ENCODE measurements at regions not wholly inside any gene's neighbourhood (a gene's known extent, or its start where the extent isn't known, plus 50 kb on each side); places are given as distances from the start of the nearest gene placed in this dataset.
"Not testable (repeated sequence)": the region's sequence is repeated elsewhere in the genome, so short reads cannot be mapped to it uniquely, and the experiment has no call there.

DNA sequence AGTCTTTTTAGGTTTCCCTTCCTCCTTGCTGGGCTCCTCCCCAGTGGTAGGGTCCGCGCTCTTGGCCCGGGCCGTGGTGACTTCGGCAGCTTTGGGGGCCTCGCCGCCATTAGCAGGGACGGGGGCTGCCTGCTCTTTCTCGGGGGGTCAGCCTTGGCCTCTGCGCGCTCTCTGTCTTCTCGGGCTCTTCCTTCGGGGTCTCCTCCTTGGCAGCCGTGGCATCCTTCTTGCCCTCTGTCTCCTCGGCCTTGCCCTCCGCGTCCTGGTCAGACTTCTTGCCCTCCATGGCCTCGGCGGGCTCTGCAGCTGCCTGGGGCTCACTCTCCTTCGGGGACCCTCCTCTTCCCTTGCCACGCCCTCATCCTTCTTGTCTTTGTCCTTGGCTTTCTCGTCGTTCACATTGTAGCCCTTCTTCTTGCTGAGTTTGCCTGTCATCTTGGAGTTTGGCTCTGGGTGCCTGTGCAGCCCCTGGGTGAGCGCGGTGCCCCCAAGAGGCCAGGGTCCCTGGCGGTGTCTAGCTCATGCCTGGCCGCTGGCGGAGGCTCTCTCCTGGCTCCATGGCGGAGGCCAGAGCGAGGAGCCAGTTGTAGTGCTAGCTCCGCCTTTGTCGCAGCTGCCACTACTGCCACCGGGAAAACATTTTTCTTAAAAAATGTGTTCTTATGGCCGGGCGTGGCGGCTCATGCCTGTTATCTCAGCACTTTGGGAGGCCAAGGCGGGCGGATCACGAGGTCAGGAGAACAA is 283.0 kb upstream of the SGCG start:
- ChIA-PET CTCF (no interaction called here), POLR2A (no interaction called here)
- TF ChIP-seq, protein P1, sequence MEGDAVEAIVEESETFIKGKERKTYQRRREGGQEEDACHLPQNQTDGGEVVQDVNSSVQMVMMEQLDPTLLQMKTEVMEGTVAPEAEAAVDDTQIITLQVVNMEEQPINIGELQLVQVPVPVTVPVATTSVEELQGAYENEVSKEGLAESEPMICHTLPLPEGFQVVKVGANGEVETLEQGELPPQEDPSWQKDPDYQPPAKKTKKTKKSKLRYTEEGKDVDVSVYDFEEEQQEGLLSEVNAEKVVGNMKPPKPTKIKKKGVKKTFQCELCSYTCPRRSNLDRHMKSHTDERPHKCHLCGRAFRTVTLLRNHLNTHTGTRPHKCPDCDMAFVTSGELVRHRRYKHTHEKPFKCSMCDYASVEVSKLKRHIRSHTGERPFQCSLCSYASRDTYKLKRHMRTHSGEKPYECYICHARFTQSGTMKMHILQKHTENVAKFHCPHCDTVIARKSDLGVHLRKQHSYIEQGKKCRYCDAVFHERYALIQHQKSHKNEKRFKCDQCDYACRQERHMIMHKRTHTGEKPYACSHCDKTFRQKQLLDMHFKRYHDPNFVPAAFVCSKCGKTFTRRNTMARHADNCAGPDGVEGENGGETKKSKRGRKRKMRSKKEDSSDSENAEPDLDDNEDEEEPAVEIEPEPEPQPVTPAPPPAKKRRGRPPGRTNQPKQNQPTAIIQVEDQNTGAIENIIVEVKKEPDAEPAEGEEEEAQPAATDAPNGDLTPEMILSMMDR (IDR thresholded peaks at IDR 0.05; ENCODE audit: low read depth, low read length): no peak
- no peak for DNase-seq (ENCODE audit: low read depth, low spot score)
- Histone ChIP-seq H3K27ac (ENCODE audit: low read depth, low read length) (no peak overlapping the region), H3K27me3 (ENCODE audit: control insufficient read depth, insufficient read depth, low read length) (no peaks in the 10 kb centered on the region), H3K4me3 (ENCODE audit: low read depth, low read length) (no peak overlapping the region), H3K9me3 (ENCODE audit: control insufficient read depth, insufficient read depth, low read length) (peaks cover 18% of the 10 kb centered on the region)

DNA sequence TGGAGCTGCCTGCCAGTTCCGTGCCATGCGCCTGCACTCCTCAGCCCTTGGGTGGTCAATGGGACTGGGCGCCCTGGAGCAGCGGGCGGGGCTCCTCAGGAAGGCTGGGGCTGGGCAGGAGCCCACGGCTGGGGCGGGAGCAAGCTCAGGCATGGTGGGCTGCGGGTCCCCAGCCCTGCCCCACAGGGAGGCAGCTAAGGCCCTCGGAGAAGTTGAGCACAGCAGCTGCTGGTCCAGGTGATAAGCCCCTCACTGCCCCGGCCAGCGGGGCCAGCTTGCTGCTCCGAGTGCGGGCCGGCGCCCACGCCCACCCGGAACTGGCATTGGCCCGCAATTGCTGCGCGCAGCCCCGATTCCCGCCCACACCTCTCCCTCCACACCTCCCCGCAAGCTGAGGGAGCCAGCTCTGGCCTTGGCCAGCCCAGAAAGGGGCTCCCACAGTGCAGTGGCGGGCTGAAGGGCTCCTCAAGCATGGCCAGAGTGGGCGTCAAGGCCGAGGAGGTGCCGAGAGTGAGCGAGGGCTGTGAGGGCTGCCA is 280.3 kb upstream of the SGCG start:
- DNase-seq (ENCODE audit: low read depth, low spot score); H3K4me3 ChIP-seq (ENCODE audit: low read depth, low read length); H3K27ac ChIP-seq (ENCODE audit: low read depth, low read length); POLR2A ChIA-PET; CTCF ChIA-PET; H3K27me3 ChIP-seq (ENCODE audit: control insufficient read depth, insufficient read depth, low read length): not testable (repeated sequence)
- peaks cover 18% of the 10 kb centered on the region for H3K9me3 ChIP-seq (ENCODE audit: control insufficient read depth, insufficient read depth, low read length)

DNA sequence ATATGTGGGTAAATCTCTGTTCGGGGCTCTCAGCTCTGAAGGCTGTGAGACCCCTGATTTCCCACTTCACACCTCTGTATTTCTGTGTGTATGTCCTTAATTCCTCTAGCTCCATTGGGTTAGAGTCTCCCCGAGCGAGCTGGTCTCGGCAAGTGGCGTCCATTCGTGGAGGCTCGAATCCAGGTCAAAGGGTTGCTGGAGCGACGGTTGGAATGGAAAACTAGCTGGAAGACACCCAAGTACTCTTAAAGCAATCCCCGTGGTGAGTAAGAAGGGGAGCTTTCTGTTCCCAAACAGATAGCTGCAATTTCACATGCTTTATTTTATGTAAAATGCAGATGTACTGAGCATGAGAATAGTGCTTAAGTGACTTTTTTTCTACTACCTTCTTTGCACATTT is 277.5 kb upstream of the SGCG start:
- ChIA-PET POLR2A (no interaction called here), CTCF (no interaction called here)
- Histone ChIP-seq H3K27ac (ENCODE audit: low read depth, low read length) (no peak overlapping the region), H3K9me3 (ENCODE audit: control insufficient read depth, insufficient read depth, low read length) (peaks cover 7% of the 10 kb centered on the region; the same call in 1 of the 2 replicates), H3K4me3 (ENCODE audit: low read depth, low read length) (no peak overlapping the region), H3K27me3 (ENCODE audit: control insufficient read depth, insufficient read depth, low read length) (no peaks in the 10 kb centered on the region)
- DNase-seq (ENCODE audit: low read depth, low spot score): no peak
- TF ChIP-seq, protein P1 (IDR thresholded peaks at IDR 0.05; ENCODE audit: low read depth, low read length): no peak

DNA sequence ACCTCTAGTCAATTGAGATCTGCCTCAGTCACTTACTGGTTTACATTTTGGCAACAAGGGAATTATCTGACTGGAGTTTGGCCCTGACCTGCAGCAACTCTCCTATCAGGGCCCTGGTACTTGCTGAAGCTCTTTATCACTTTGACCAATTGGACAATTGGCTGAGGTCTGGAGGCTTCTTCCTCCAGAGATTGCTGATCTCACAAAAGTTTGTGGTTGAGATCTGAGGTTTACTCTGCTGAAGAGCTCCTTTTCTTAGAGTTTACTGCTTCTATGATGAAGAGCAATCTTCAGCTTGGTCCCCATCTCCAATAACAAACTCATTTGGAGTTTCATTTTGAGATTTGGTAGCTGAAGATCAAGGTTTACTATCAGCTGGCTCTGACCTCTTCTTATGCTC is 276.9 kb upstream of the SGCG start:
- no peak overlapping the region for H3K4me3 ChIP-seq (ENCODE audit: low read depth, low read length)
- DNase-seq (ENCODE audit: low read depth, low spot score): no peak
- ChIA-PET POLR2A (no interaction called here), CTCF (no interaction called here)
- no peaks in the 10 kb centered on the region for H3K27me3 ChIP-seq (ENCODE audit: control insufficient read depth, insufficient read depth, low read length)
- H3K27ac ChIP-seq (ENCODE audit: low read depth, low read length): no peak overlapping the region
- peaks cover 7% of the 10 kb centered on the region; the same call in 1 of the 2 replicates for H3K9me3 ChIP-seq (ENCODE audit: control insufficient read depth, insufficient read depth, low read length)
- TF ChIP-seq, protein P1 (IDR thresholded peaks at IDR 0.05; ENCODE audit: low read depth, low read length): no peak

DNA sequence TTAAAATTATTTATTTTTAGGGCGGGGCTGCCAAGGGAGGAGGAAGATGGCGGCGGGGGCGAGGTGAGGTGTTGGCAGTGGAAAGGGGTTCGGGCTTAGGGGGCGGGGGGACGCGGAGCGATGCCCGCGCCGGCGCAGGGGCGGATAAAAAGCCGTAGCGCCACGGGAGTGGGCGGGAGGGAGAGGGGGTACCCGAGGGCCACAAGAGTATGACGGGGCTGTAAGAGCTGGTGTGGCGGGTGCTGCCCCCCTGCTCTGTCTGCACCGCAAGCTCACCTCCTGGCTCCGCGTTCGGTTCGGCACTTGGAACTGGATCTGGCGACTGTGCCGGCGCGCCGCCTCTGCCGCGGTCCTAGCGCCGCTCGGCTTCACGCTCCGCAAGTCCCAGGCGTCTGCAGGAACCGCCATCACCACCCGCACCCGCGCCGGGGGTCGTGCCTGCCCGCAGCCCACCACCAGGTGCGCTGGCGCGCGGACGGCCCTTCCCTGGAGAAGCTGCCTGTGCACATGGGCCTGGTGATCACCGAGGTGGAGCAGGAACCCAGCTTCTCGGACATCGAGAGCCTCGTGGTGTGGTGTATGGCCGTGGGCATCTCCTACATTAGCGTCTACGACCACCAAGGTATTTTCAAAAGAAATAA is 265.2 kb upstream of the SGCG start:
- Histone ChIP-seq H3K27ac (ENCODE audit: low read depth, low read length) (no peak overlapping the region), H3K9me3 (ENCODE audit: control insufficient read depth, insufficient read depth, low read length) (no peaks in the 10 kb centered on the region; the same call in 1 of the 2 replicates), H3K27me3 (ENCODE audit: control insufficient read depth, insufficient read depth, low read length) (peaks cover 3% of the 10 kb centered on the region), H3K4me3 (ENCODE audit: low read depth, low read length) (peak overlapping the region; percentile 75)
- ChIA-PET POLR2A (no interaction called here), CTCF (no interaction called here)
- DNase-seq (ENCODE audit: low read depth, low spot score): no peak
- TF ChIP-seq, protein P1 (IDR thresholded peaks at IDR 0.05; ENCODE audit: low read depth, low read length): no peak

DNA sequence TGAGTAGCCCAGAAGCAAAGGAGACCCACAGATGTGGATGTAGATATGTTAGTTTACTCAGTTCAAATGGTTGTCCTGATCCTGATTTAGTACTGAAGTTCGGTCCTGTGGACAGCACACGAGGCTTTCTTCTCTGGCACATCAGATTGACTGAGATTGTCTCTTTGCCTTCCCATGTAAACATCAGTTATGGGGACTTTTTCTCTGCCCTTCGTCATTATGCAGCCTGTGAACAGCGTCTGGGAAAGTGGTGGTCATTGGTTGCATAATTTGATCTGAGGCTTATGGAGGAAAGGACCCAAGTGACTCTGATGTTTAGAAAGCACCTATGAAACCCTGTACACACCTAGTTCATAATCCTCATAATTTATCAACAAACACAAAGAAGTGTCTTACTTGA is 264.5 kb upstream of the SGCG start:
- H3K27ac ChIP-seq (ENCODE audit: low read depth, low read length); H3K9me3 ChIP-seq (ENCODE audit: control insufficient read depth, insufficient read depth, low read length); CTCF ChIA-PET; H3K27me3 ChIP-seq (ENCODE audit: control insufficient read depth, insufficient read depth, low read length); DNase-seq (ENCODE audit: low read depth, low spot score); POLR2A ChIA-PET; H3K4me3 ChIP-seq (ENCODE audit: low read depth, low read length): not testable (repeated sequence)

Measured in AG04450 (cell line).